ENCODE measurements at regions not wholly inside any gene's neighbourhood (a gene's known extent, or its start where the extent isn't known, plus 50 kb on each side); places are given as distances from the start of the nearest gene placed in this dataset.

DNA sequence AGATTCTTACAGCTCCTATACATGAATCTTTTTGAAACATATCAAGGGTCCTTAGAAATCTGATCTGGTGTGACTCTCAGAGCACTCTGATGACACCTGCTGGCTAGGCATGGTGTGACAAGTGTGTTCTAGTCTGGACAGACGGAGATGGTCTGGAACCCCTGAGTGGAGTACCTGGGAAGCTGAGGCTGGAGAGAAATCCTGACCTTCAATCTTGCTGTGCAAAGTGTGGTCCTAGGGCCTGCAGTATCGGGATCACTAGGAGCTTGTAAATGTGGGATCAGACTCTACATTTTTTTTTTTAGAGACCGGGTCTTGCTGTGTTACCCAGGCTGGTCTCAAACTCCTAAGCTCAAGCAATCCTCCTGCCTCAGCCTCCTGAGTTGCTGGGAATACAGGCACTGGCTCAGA lies 78.6 kb upstream of the SOD1 start:
- TF ChIP-seq, protein P1, sequence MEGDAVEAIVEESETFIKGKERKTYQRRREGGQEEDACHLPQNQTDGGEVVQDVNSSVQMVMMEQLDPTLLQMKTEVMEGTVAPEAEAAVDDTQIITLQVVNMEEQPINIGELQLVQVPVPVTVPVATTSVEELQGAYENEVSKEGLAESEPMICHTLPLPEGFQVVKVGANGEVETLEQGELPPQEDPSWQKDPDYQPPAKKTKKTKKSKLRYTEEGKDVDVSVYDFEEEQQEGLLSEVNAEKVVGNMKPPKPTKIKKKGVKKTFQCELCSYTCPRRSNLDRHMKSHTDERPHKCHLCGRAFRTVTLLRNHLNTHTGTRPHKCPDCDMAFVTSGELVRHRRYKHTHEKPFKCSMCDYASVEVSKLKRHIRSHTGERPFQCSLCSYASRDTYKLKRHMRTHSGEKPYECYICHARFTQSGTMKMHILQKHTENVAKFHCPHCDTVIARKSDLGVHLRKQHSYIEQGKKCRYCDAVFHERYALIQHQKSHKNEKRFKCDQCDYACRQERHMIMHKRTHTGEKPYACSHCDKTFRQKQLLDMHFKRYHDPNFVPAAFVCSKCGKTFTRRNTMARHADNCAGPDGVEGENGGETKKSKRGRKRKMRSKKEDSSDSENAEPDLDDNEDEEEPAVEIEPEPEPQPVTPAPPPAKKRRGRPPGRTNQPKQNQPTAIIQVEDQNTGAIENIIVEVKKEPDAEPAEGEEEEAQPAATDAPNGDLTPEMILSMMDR (IDR thresholded peaks at IDR 0.05) = peak; percentile 80
- no peak for TF ChIP-seq SIN3A (IDR thresholded peaks at IDR 0.05; ENCODE audit: borderline replicate concordance, insufficient read depth, low read depth, low read length)
